ENCODE measurements at regions not wholly inside any gene's neighbourhood (a gene's known extent, or its start where the extent isn't known, plus 50 kb on each side); places are given as distances from the start of the nearest gene placed in this dataset.

- dilution Hi-C loops (cut with MboI; ENCODE audit: extremely low pct_ligation_motif_present, low sequenced_read_pairs) = no loop called here
- ChIA-PET POLR2A (no interaction called here), CTCF (no interaction called here)
- DNase-seq (ENCODE audit: low read depth, low spot score) = no peak
- H3K79me2 ChIP-seq (ENCODE audit: control insufficient read depth, insufficient read depth, low read length) = no peaks in the 10 kb centered on the region
- no peak overlapping the region for H3K4me3 ChIP-seq (replicated peaks in 1 of 3; ENCODE audit: insufficient read depth in 1 of 3, low read depth in 1 of 3, low read length in 3 of 3)
- no peak overlapping the region for H3K4me2 ChIP-seq (ENCODE audit: insufficient read depth, low read length)
- no peaks in the 10 kb centered on the region for H3K9me3 ChIP-seq (replicated peaks; ENCODE audit: control insufficient read depth, insufficient read depth, low read length)
- no peaks in the 10 kb centered on the region for H3K9me1 ChIP-seq (replicated peaks; ENCODE audit: control insufficient read depth, extremely low read depth, insufficient read depth, low read length)
- no TSS peak for BruUV-seq (replicated peaks)
- H3K4me1 ChIP-seq (ENCODE audit: control insufficient read depth, extremely low read depth, insufficient read depth, low read length) = no peaks in the 10 kb centered on the region
- TF ChIP-seq CTCF (IDR thresholded peaks at IDR 0.05; ENCODE audit: extremely low read depth in 1 of 2, insufficient read depth in 1 of 2, low read depth in 1 of 2, low read length in 2 of 2) (no peak), POLR2AphosphoS5 (IDR thresholded peaks at IDR 0.05; ENCODE audit: insufficient read depth, low read depth, low read length) (no peak), FOS (IDR thresholded peaks at IDR 0.05; ENCODE audit: borderline replicate concordance, insufficient read depth, low read length) (no peak), GATA2 (IDR thresholded peaks at IDR 0.05; ENCODE audit: insufficient read depth, insufficient read length, low read depth, low read length) (no peak), MYC (IDR thresholded peaks at IDR 0.05; ENCODE audit: low read depth, low read length) (no peak), JUN (IDR thresholded peaks at IDR 0.05; ENCODE audit: borderline replicate concordance, insufficient read depth, insufficient read length, low read depth) (no peak), POLR2A (IDR thresholded peaks at IDR 0.05; ENCODE audit: low read depth, low read length) (no peak), EZH2 (IDR thresholded peaks at IDR 0.05; ENCODE audit: borderline replicate concordance, low read depth, low read length, severe bottlenecking) (no peak)
- TF ChIP-seq, protein P1, sequence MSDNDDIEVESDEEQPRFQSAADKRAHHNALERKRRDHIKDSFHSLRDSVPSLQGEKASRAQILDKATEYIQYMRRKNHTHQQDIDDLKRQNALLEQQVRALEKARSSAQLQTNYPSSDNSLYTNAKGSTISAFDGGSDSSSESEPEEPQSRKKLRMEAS (IDR thresholded peaks at IDR 0.05; ENCODE audit: insufficient read depth, insufficient read length) = no peak
- H2AFZ ChIP-seq (ENCODE audit: low read depth, low read length) = no peak overlapping the region
- no peak overlapping the region for H3K27ac ChIP-seq (ENCODE audit: insufficient read depth, low read depth, low read length)
- no peak for FAIRE-seq
- no peaks in the 10 kb centered on the region for H3K27me3 ChIP-seq (ENCODE audit: control insufficient read depth in 2 of 2, insufficient read depth in 2 of 2, low read length in 2 of 2)
- no peak overlapping the region for H3K9ac ChIP-seq (replicated peaks; ENCODE audit: extremely low read depth, insufficient read depth, low read length)
- no peaks in the 10 kb centered on the region for H4K20me1 ChIP-seq (replicated peaks; ENCODE audit: control insufficient read depth, extremely low read depth, insufficient read depth, low read length)
- no peaks in the 10 kb centered on the region for H3K36me3 ChIP-seq (ENCODE audit: control insufficient read depth in 2 of 2, extremely low read depth in 1 of 2, insufficient read depth in 2 of 2, low read length in 2 of 2)
- intact Hi-C loops (cut with micrococcal nuclease) = no loop called here
These were observed 355.9 kb downstream of the SFMBT2 start for GRCh38 chr10:7054915-7055314.
